NB4 (cell line): ENCODE measurements at regions not wholly inside any gene's neighbourhood (a gene's known extent, or its start where the extent isn't known, plus 50 kb on each side); places are given as distances from the start of the nearest gene placed in this dataset.

Source experiments
- DNase-seq: peaks from one replicate; pipeline ENCODE4 v3.0.0; 2010; ENCODE audit warnings: low read depth
- H3K4me3 ChIP-seq: one replicate; pipeline ENCODE4 v1.5.1; 2011; ENCODE audit warnings: mild to moderate bottlenecking, low read depth, low read length, moderate library complexity
- MYC ChIP-seq: IDR thresholded peaks from 2 replicates; pipeline ENCODE4 v1.6.1; 2011; ENCODE audit warnings: low read depth, low read length
- POLR2A ChIP-seq: IDR thresholded peaks from 2 replicates; pipeline ENCODE4 v1.6.1; 2011; ENCODE audit warnings: mild to moderate bottlenecking; ENCODE audit not compliant: insufficient read length; ENCODE audit errors: extremely low read depth
- TF ChIP-seq, protein P1 (sequence below): IDR thresholded peaks from 2 replicates; pipeline ENCODE4 v1.6.1; 2011; ENCODE audit warnings: low read depth, low read length
- TF ChIP-seq, protein P2 (sequence below): IDR thresholded peaks from one replicate; pipeline ENCODE4 v1.5.1; 2012; ENCODE audit warnings: low read depth, low read length

GRCh38 chr3:3346556-3346955 is 167.1 kb upstream of the CRBN start:
- no peak overlapping the region for H3K4me3 ChIP-seq
- TF ChIP-seq POLR2A (no peak), MYC (no peak)
- TF ChIP-seq, protein P1, sequence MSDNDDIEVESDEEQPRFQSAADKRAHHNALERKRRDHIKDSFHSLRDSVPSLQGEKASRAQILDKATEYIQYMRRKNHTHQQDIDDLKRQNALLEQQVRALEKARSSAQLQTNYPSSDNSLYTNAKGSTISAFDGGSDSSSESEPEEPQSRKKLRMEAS, result no peak
- TF ChIP-seq, protein P2, sequence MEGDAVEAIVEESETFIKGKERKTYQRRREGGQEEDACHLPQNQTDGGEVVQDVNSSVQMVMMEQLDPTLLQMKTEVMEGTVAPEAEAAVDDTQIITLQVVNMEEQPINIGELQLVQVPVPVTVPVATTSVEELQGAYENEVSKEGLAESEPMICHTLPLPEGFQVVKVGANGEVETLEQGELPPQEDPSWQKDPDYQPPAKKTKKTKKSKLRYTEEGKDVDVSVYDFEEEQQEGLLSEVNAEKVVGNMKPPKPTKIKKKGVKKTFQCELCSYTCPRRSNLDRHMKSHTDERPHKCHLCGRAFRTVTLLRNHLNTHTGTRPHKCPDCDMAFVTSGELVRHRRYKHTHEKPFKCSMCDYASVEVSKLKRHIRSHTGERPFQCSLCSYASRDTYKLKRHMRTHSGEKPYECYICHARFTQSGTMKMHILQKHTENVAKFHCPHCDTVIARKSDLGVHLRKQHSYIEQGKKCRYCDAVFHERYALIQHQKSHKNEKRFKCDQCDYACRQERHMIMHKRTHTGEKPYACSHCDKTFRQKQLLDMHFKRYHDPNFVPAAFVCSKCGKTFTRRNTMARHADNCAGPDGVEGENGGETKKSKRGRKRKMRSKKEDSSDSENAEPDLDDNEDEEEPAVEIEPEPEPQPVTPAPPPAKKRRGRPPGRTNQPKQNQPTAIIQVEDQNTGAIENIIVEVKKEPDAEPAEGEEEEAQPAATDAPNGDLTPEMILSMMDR, result no peak
- no peak for DNase-seq

GRCh38 chr3:3342141-3342540 is 162.7 kb upstream of the CRBN start:
- DNase-seq, result no peak
- no peak overlapping the region for H3K4me3 ChIP-seq
- TF ChIP-seq POLR2A (no peak), MYC (no peak)
- TF ChIP-seq, protein P2, result no peak
- TF ChIP-seq, protein P1, result no peak

- H3K4me3 ChIP-seq, result no peak overlapping the region
- no peak for DNase-seq
- TF ChIP-seq, protein P2, result no peak
- TF ChIP-seq, protein P1, result no peak
- no peak for TF ChIP-seq MYC
- no peak for TF ChIP-seq POLR2A
Measured at GRCh38 chr3:3340965-3341895, 161.7 kb upstream of the CRBN start.

DNA sequence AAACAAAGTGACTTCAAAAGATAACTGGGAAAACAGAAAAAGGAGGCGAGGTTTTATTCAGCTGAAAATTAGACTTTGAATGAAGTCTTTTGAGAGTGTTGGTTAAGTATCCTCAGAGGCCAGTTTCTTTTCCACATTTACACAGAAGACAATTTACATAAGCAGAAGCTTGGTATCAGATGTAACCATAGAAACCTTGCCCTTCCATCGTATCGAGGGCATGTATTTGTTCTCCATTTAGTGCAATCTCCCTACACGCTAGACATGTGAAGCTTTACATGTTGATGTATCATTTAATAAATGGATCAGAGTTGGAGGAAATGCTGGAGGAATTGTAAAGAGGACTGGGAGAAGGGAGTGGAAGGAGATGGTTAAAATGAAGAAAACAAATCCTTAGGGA is 161.0 kb upstream of the CRBN start:
- H3K4me3 ChIP-seq, result no peak overlapping the region
- DNase-seq, result no peak
- TF ChIP-seq, protein P2, result no peak

DNA sequence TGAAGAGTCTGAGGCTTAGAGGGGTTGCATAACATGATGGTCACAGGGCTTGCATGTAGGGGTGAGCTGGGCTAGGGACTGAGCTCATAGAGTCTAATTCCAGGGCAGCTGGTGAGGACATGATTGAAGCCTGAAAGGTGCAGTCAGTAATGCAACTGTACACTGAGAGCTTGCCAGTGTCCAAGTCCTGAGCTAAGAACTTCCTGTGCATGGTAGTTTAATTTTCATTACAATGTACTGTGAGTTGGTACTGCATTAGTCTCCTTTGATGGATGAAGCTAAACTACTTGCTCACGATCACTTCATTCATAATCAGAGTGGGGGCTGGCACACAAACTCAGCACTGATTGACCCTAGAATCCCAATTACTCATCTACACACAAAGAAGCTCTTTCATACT is 156.4 kb upstream of the CRBN start:
- TF ChIP-seq, protein P1, result no peak
- TF ChIP-seq POLR2A (no peak), MYC (no peak)
- TF ChIP-seq, protein P2, result no peak
- no peak for DNase-seq
- H3K4me3 ChIP-seq, result no peak overlapping the region

DNA sequence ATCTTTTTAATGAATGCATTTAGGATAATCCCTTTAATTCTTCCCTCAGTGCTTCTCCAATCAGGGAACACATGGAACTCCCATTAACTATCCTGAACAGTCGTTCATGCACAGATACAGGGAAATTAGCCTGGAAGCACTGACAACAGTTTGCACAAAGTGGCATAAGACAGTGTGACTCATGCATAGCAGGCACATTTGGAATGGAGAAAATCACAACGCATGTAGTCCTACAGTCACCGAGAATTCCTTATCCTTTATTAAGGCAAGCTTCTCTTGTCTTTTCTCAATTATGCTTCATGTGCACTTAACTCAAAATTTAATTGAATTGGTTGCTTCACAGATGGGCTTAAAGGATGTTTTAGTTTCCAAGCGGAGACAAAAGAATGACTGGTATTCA is 155.0 kb upstream of the CRBN start:
- TF ChIP-seq, protein P1, result no peak
- TF ChIP-seq MYC (no peak), POLR2A (no peak)
- TF ChIP-seq, protein P2, result no peak
- H3K4me3 ChIP-seq, result no peak overlapping the region
- no peak for DNase-seq
